Tongue (tissue), 1 donor: ENCODE measurements at regions not wholly inside any gene's neighbourhood (a gene's known extent, or its start where the extent isn't known, plus 50 kb on each side); places are given as distances from the start of the nearest gene placed in this dataset.

Experiments used
- DNase-seq: peaks from one replicate; pipeline ENCODE4 v3.0.0-alpha.2; 2015

DNA sequence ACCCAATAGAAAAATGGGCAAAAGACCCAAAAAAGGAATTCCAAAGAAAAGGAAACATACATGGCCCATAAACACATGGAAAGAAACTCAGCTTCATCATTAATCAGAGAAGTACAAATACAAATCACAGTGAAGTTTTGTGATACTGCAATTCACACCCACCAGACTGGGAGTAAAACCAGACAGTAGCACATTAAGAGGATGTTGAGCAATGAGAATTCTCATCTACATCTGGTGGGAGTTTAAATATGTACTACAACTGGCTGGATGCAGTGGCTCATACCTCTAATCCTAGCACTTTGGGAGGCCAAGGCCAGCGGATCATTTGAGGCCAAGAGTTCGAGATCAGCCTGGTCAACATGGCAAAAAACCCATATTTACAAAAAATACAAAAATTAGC is 125.7 kb upstream of the PHACTR1 start:
- DNase-seq, result no peak

- no peak for DNase-seq
Measured at GRCh38 chr6:12592634-12593033, 123.9 kb upstream of the PHACTR1 start.

DNA sequence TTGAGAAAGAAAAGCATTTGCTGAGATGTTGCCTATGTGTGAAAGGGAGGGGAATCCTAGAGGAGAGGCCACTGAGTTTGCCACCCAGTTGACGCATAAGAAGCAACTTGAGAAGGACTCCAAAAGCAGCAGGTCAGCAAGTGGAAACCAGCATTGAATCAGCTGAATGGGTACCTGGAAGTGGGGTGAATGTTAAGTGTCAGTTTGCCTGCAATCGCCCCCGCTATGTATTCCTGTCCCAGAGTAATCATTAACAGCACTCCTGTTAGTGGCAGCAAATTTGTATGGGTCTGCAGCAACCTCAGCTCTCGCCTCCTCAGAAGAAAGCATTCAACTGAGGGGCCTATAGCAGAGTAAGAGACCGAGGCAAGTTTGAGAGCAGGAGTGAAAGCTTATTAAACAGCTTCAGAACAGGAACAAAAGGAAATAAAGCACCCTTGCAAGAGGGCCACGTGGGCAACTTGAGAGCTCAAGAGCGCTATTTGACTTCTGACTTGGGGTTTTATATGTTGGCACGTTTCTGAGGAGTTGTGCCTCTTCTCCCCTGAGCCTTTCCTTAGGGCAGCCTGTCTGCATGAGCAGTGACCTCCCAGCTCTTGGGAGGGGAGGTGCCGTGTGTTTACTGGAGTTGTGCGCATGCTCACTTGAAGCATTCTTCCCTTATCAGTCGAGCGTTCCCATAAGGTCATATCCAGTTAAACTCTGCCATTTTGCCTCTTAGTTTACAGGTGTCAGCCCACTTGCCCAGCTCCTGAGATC is 122.6 kb upstream of the PHACTR1 start:
- no peak for DNase-seq

GRCh38 chr6:12594530-12594893 is 122.1 kb upstream of the PHACTR1 start:
- DNase-seq, result no peak

DNA sequence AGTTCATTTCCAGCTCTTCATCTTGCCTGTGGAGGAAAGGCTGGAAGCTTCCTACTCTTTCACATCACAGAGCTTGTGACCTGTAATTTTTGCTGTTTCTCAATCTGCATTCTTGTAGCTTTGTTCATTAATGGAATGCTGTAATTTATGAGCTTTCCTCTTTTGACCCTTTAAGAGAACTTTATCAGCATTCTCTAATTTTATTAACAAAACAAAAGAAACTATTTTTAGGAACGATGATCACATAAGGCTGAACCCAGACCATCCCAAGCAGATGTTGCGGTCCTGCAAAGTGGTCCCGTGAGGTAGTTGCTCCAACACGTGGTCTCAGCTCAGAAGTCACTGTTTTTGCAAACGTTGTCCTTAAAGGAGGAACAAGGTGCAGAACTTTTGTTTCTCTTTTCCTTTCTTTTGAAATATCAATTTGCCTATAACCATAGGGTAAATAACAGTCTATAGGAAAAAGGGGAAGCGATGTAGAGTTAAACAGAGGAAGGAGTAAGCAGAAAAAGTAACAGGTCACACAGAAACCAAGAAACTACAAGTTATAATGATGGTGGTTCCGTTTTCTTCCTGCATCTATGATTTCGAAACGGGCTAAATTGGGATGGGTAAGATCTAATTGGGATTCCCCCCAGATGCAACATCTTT is 121.3 kb upstream of the PHACTR1 start:
- DNase-seq, result no peak

- no peak for DNase-seq
Measured at GRCh38 chr6:12596731-12597130, 119.8 kb upstream of the PHACTR1 start.

- DNase-seq, result no peak
Measured at GRCh38 chr6:12598919-12599318, 117.6 kb upstream of the PHACTR1 start.

DNA sequence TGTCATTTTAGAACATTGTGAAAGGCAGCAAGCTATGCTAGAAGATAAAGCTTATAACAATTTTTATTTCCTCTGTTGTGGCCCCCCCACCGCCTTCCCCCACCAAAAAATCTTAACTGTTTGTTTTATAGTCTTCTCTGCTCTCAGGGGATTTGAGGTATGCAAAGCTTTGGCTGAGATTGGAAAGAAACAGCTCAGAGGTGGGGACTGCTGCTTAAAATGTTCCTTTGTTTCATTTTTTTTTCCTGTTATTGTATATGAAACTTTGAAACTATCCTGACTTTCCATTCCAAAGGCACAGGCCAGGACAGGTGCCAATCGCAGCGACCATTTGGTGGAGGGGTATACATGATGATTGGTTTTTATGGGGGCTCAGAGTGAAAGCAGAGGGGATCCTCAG is 114.7 kb upstream of the PHACTR1 start:
- no peak for DNase-seq

GRCh38 chr6:12602342-12602741 is 114.2 kb upstream of the PHACTR1 start:
- no peak for DNase-seq

GRCh38 chr6:12602951-12603672 is 113.5 kb upstream of the PHACTR1 start:
- DNase-seq, result peak; percentile 55

- no peak for DNase-seq
Measured at GRCh38 chr6:12603673-12604049, 112.9 kb upstream of the PHACTR1 start.

GRCh38 chr6:12605888-12606345 is 110.7 kb upstream of the PHACTR1 start:
- peak; percentile 68 for DNase-seq

- DNase-seq, result no peak
Measured at GRCh38 chr6:12606616-12607015, 110.0 kb upstream of the PHACTR1 start.

DNA sequence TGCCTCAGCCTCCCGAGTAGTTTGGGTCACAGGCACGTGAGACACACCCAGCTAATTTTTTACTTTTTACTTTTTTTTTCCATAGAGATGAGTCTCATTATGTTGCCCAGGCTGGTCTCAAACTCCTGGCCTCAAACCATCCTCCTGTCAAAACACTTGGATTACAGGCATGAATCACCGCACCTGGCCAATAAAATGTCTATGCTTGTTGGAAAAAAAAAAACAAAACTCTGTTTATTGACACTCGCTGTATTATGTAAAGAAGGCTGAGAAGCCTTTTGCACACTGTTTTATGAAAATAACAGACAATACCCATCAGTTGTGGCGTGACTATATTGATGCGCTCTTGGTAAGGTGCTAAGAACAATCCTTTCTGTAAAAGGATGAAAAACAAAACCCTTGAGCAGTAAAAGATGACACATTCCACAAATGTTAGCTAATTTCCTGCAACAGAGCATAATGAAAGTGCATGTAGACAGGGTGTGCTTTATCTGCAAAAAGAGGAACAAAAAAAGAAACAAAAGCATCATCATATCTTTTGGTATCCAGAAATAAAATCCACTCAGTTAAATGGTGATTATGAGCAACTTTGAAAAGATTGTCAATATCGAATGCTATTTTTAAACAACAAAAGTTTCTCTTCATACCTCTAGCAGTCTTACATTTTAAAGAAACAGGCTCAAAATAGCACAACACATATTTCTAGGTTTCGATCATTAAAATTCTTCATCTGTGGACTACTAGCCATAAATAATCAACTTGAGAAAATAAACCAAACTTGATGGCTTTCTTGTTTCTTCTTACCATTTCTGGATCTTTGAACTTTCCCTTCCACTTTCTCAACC is 108.3 kb upstream of the PHACTR1 start:
- DNase-seq, result no peak

GRCh38 chr6:12608874-12609273 is 107.7 kb upstream of the PHACTR1 start:
- DNase-seq, result no peak

DNA sequence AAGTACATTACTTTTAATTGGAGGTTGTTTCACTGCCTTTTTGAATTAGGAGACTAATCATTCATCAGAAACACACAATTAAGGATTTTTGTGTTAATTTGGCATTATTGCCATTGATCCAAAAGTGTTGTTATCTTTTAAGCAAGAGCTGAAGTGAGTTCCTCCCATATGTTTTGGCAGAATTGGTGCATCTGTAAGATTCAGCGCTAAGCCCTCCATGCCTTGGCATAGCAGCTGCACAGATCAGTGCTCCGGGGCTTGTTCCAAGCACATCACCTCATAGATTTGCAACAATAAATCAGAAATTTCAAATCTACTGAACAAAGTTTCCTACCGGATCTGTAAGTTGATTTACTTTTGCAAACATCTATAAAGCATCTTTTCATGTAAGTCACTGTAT is 106.8 kb upstream of the PHACTR1 start:
- DNase-seq, result no peak

DNA sequence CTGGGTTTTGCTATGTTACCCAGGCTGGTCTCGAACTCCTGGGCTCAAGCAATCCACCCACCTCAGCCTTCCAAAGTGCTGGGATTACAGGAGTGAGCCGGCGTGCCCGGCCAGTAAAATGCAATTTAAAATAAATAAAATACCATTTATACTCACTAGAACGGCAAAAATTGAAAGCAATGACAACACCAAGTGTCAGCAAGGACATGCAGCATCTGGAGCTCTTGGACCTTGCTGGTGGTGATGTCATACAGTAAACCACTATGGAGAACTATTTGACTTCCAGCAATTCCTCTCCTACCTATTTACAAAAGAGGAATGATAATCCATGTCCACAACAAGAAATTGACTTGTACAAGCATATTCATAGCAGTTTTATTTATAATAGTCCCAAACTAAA is 105.7 kb upstream of the PHACTR1 start:
- no peak for DNase-seq

DNA sequence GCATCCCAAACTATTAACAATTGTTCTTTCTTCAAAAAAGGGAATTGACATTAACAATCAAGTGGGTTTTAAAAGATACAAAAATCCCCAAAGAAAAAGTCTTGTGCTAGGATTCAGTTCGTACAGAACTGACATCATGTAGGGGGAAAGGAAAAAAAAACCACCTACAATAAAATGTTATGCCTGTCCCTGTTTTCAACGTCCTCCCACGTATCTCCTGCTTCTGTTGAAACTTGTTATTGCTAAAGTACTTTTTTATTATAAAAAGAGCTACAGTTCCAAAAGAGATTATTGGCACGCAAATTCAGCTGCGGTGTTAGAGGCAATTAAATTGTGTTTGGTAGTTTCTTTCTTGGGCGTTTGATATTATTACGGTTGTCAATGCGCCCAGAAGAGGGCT is 102.8 kb upstream of the PHACTR1 start:
- no peak for DNase-seq

DNA sequence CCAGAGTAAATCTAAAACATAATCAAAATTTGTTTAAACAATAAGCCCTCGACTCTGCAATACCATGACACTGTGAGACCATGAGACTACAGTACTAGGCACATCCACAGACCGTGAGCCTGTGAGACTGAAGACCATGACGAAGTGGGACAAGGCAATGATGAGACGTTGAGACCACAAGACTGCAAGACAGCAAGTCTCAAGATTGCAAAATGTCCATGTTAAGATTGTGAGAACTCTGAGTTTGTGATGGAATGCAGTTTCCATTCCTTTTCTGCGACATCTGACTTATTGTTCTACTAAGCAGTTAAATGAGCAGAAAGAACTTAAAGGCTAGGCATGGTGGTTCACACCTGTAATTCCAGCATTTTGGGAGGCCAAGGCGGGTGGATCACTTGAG is 102.1 kb upstream of the PHACTR1 start:
- DNase-seq, result no peak

GRCh38 chr6:12618296-12618695 is 98.3 kb upstream of the PHACTR1 start:
- no peak for DNase-seq

DNA sequence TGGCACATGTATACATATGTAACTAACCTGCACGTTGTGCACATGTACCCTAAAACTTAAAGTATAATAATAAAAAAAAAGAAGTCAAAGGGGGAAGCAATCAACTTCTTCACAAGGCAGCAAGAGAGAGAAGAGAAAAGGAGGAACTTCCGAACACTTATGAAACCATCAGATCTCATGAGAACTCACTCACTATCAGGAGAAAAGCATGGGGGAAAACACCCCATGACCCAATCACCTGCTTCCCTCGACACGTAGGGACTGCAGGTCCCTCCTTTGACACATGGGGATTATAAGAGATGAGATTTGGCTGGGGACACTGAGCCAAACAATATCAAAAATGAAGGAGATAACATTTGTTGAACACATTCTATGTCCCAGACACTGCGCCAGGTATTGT is 94.8 kb upstream of the PHACTR1 start:
- no peak for DNase-seq

- DNase-seq, result peak; percentile 14
Measured at GRCh38 chr6:12622566-12622965, 94.0 kb upstream of the PHACTR1 start.
